GM13977 (cell line): ENCODE measurements at regions not wholly inside any gene's neighbourhood (a gene's known extent, or its start where the extent isn't known, plus 50 kb on each side); places are given as distances from the start of the nearest gene placed in this dataset.

ENCODE experiments used
- DNase-seq: peaks from one replicate; pipeline ENCODE4 v3.0.0; 2012; ENCODE audit warnings: low spot score
- in situ Hi-C: fragments of 300-500 bp; cut with MboI; formaldehyde crosslinking; loops from one replicate; pipeline ENCODE4 v1.12.0; 2022; ENCODE audit warnings: low sequenced_read_pairs, low pct_unique_long_range_greater_than_20kb, mixed read lengths, inconsistent platforms; ENCODE audit not compliant: unreplicated experiment
- TF ChIP-seq, protein P1 (sequence below): IDR thresholded peaks from 2 replicates; pipeline ENCODE4 v1.5.1; 2012; ENCODE audit warnings: mild to moderate bottlenecking, control low read depth; ENCODE audit not compliant: insufficient read depth; ENCODE audit errors: extremely low read depth, missing control alignments

DNA sequence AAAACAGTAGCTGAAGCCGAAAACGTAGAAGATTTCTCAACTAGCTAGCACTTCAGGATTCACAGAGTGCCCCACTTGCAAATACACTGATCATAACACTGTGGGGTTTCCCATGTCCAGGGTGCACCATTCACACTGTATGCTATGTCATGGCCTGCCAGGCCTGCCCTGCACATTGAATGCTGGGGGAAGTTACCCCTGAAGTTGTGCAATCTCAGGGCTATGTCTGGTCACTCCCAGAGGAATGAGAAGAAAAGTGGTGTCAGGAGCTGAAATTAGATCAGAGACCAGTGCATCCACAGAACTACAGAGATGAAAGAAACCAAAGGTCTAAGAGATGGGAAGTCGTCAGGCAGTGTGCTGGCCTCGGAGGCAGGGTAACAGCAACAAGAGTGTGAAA, 196.8 kb downstream of the RAP2A start:
- no peak for DNase-seq
- TF ChIP-seq, protein P1, sequence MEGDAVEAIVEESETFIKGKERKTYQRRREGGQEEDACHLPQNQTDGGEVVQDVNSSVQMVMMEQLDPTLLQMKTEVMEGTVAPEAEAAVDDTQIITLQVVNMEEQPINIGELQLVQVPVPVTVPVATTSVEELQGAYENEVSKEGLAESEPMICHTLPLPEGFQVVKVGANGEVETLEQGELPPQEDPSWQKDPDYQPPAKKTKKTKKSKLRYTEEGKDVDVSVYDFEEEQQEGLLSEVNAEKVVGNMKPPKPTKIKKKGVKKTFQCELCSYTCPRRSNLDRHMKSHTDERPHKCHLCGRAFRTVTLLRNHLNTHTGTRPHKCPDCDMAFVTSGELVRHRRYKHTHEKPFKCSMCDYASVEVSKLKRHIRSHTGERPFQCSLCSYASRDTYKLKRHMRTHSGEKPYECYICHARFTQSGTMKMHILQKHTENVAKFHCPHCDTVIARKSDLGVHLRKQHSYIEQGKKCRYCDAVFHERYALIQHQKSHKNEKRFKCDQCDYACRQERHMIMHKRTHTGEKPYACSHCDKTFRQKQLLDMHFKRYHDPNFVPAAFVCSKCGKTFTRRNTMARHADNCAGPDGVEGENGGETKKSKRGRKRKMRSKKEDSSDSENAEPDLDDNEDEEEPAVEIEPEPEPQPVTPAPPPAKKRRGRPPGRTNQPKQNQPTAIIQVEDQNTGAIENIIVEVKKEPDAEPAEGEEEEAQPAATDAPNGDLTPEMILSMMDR = no peak
- in situ Hi-C loops = no loop called here

DNA sequence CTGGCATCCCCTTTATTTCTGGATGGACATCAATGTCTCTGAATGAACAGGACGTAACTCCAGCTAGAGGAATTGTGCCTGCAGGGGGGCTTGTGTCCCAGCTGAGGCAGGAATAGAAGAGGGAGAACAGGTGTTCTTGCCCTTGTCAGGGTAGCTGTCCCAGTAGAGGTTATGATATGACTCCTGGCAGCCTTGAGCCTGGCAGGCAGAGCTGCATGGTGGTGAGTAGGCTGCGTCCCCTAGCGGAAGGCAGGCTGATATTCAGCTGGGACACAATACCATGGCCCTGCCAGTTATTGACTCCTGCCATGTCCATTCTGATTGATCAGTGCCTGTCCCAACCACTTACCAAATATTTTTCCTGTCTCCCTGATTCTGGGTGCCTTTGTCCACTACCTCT, 197.2 kb downstream of the RAP2A start:
- DNase-seq = no peak
- in situ Hi-C loops = no loop called here
- TF ChIP-seq, protein P1 = peak; percentile 43

DNA sequence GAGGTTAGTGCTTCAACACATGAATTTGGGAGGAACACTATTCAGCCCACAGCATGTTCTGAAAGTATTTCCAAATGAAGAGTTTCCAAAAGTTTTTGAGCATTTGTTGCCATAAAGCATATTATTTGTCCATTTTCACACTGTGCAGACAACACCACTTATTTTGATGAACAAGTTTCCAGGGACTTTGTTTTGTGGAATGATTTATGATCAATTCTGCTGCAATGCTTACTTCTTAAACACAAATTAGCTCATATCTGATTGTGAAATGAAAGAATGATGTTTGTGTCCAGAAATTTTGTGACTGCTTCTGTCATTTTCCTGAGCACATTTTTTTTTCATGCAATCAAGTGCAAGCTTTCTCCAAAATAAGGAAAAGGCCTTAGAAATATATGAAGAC, 205.3 kb downstream of the RAP2A start:
- no peak for DNase-seq
- in situ Hi-C loops = no loop called here
- TF ChIP-seq, protein P1 = no peak

DNA sequence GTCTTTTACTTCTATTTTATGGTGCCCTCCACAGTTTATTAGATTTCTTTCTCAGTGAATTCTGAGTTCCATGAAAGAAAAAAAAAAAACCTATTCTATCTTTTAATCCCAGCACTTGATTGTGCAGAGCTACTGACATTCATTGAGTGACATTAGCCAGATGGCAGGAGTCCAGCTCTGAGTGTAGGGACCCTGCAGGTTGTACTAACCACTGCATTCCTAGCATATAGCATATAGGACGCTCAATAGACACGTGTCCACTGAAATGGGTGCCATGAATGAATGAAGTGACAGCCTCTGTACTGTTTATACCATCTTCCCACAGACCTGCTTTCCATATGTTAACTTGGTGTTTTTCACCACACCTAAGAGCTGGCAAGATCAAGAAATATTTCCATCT, 206.3 kb downstream of the RAP2A start:
- no peak for DNase-seq
- in situ Hi-C loops = no loop called here
- TF ChIP-seq, protein P1 = no peak

DNA sequence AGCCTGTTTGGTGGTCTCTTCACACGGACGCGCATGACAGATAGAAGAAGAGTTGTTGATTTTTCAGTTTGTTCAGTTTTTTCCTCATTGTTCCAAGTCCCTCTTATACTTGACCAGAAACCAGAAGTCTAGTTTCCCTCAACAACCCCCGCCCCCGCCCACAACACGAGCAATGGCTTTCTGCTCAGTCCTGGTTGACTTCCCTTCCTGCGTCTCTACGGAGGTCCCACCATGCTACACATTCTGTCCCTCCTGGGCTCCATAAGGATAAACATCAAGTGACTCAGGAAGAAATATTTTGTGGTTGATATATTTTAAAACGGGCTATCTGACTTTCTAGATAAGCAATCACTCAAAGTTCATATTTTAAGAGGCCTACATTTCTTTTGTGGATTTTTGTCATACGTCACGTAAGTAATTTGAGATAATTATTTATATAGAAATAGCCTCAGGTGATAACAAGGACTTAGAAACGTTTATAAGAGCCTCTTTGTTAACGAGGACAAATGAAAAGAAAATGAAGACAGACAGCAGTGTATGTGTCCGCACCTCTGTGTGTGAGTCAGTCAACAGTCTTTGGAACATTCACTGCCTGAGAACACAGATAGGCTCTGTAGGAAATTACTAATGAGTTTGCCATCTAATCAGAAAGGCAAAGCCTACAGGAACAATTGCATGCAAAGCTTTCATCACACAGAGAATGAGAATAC, 214.4 kb downstream of the RAP2A start:
- DNase-seq = no peak
- TF ChIP-seq, protein P1 = no peak
- in situ Hi-C loops = no loop called here

DNA sequence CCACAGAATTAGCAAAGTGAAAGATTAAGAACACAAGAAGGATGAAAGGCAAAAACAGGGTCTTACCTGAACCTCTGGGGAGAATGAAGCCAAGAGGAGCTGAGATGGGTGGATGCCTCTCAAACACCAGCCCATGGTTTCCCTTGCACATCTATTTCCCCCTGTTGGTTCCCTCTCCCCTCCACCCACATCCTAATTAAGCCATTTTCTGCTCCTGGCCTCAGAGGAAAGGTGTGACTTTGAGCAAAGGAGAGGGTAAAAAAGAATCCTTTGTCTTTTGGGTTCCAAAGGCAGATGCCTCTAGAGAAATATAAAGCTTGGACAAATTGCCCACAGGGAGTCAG, 214.9 kb downstream of the RAP2A start:
- in situ Hi-C loops = no loop called here

More for the DNA sequence above, 214.9 kb downstream of the RAP2A start:
- TF ChIP-seq, protein P1 = no peak
- DNase-seq = no peak
